Mesenchymal stem cell (in vitro differentiated cells and primary cell): ENCODE measurements at regions not wholly inside any gene's neighbourhood (a gene's known extent, or its start where the extent isn't known, plus 50 kb on each side); places are given as distances from the start of the nearest gene placed in this dataset.

Experiments
- DNase-seq: peaks from one replicate; pipeline ENCODE4 v3.0.0-alpha.2; 2013
- H2AFZ ChIP-seq: one replicate; pipeline ENCODE4 v1.6.1; 2013; ENCODE audit warnings: low read depth, mild to moderate bottlenecking, control low read depth, inconsistent platforms, low read length, moderate library complexity
- H2AK5ac ChIP-seq: 2 replicates; pipeline ENCODE4 v1.6.1; 2013; ENCODE audit warnings: low read length, moderate library complexity, mild to moderate bottlenecking, inconsistent platforms; ENCODE audit not compliant: severe bottlenecking
- H2BK120ac ChIP-seq: one replicate; pipeline ENCODE4 v1.6.1; 2013; ENCODE audit warnings: low read depth, mild to moderate bottlenecking, inconsistent platforms, low read length, moderate library complexity
- H2BK12ac ChIP-seq, 2 experiments: one replicate each; pipeline ENCODE4 v1.6.1; 2013; ENCODE audit warnings: inconsistent platforms in 2 of 2, low read length in 2 of 2, mild to moderate bottlenecking in 2 of 2, moderate library complexity in 2 of 2, control low read depth in 1 of 2
- H2BK15ac ChIP-seq: one replicate; pipeline ENCODE4 v1.6.1; 2013; ENCODE audit warnings: mild to moderate bottlenecking, low read depth, inconsistent platforms; ENCODE audit not compliant: poor library complexity, severe bottlenecking
- H2BK5ac ChIP-seq: 2 replicates; pipeline ENCODE4 v1.6.1; 2013; ENCODE audit warnings: low read depth, mild to moderate bottlenecking, low read length, control low read depth, inconsistent platforms; ENCODE audit not compliant: poor library complexity, severe bottlenecking
- H3K14ac ChIP-seq, 2 experiments: one replicate each; pipeline ENCODE4 v1.6.1; 2013; ENCODE audit warnings: inconsistent platforms in 2 of 2, low read length in 2 of 2, control low read depth in 1 of 2, mild to moderate bottlenecking in 1 of 2, moderate library complexity in 1 of 2
- H3K18ac ChIP-seq, 2 experiments: one replicate each; pipeline ENCODE4 v1.6.1; 2013; ENCODE audit warnings: inconsistent platforms in 2 of 2, low read length in 2 of 2, control low read depth in 1 of 2, low read depth in 1 of 2, mild to moderate bottlenecking in 1 of 2
- H3K23ac ChIP-seq, 2 experiments: one replicate each; pipeline ENCODE4 v1.6.1; 2013; ENCODE audit warnings: inconsistent platforms in 2 of 2, low read length in 2 of 2, mild to moderate bottlenecking in 2 of 2, moderate library complexity in 2 of 2, control low read depth in 1 of 2
- H3K27ac ChIP-seq: 2 replicates; pipeline ENCODE4 v1.5.1; 2013; ENCODE audit warnings: mild to moderate bottlenecking, moderate library complexity, low read length, control low read depth, inconsistent platforms; ENCODE audit not compliant: poor library complexity, severe bottlenecking
- H3K27me3 ChIP-seq, 2 experiments: 2 replicates each; pipeline versions ENCODE4 v1.6.1 to v1.7.0; 2013; ENCODE audit warnings: low read length in 2 of 2, mild to moderate bottlenecking in 2 of 2, moderate library complexity in 2 of 2, control low read depth in 1 of 2, inconsistent platforms in 1 of 2; ENCODE audit not compliant: control insufficient read depth in 1 of 2, insufficient read depth in 1 of 2
- H3K36me3 ChIP-seq, 2 experiments: 2 replicates each; pipeline versions ENCODE4 v1.6.1 to v1.7.0; 2013; ENCODE audit warnings: low read length in 2 of 2, control low read depth in 1 of 2, inconsistent platforms in 1 of 2, low read depth in 1 of 2, mild to moderate bottlenecking in 1 of 2; ENCODE audit not compliant: insufficient read depth in 2 of 2, control insufficient read depth in 1 of 2
- H3K4ac ChIP-seq, 2 experiments: one replicate each; pipeline ENCODE4 v1.6.1; 2013; ENCODE audit warnings: inconsistent platforms in 2 of 2, low read length in 2 of 2, mild to moderate bottlenecking in 2 of 2, moderate library complexity in 2 of 2, control low read depth in 1 of 2, low read depth in 1 of 2
- H3K4me1 ChIP-seq: 2 replicates; pipeline ENCODE4 v1.6.1; 2013; ENCODE audit warnings: low read depth, low read length, control low read depth; ENCODE audit not compliant: control insufficient read depth, insufficient read depth
- H3K4me2 ChIP-seq: 2 replicates; pipeline ENCODE4 v1.6.1; 2013; ENCODE audit warnings: low read length, mild to moderate bottlenecking, inconsistent platforms; ENCODE audit not compliant: poor library complexity, severe bottlenecking
- H3K4me3 ChIP-seq, 2 experiments: 2 replicates each; pipeline versions ENCODE4 v1.5.1 to v1.7.0; 2013; ENCODE audit warnings: low read length in 2 of 2, mild to moderate bottlenecking in 2 of 2, control low read depth in 1 of 2, low read depth in 1 of 2; ENCODE audit not compliant: insufficient read depth in 1 of 2
- H3K79me1 ChIP-seq: replicated peaks from 2 replicates; pipeline ENCODE4 v1.6.1; 2013; ENCODE audit warnings: mild to moderate bottlenecking, control low read depth, low read length, inconsistent platforms; ENCODE audit not compliant: poor library complexity, severe bottlenecking
- H3K9ac ChIP-seq: 2 replicates; pipeline ENCODE4 v1.7.0; 2013; ENCODE audit warnings: mild to moderate bottlenecking, low read length, moderate library complexity
- H3K9me3 ChIP-seq: 2 replicates; pipeline ENCODE4 v1.7.0; 2013; ENCODE audit warnings: mild to moderate bottlenecking, low read length; ENCODE audit not compliant: control insufficient read depth
- H4K8ac ChIP-seq: one replicate; pipeline ENCODE4 v1.6.1; 2013; ENCODE audit warnings: inconsistent platforms, mild to moderate bottlenecking, low read length, moderate library complexity
- H4K91ac ChIP-seq: one replicate; pipeline ENCODE4 v1.6.1; 2013; ENCODE audit warnings: mild to moderate bottlenecking, low read length, inconsistent platforms
- whole genome bisulfite sequencing: methylation state at CpG from one replicate; pipeline ENCODE4 v1.1.7; 2013; ENCODE audit warnings: mixed read lengths; 5-methylcytosine and 5-hydroxymethylcytosine counted together

DNA sequence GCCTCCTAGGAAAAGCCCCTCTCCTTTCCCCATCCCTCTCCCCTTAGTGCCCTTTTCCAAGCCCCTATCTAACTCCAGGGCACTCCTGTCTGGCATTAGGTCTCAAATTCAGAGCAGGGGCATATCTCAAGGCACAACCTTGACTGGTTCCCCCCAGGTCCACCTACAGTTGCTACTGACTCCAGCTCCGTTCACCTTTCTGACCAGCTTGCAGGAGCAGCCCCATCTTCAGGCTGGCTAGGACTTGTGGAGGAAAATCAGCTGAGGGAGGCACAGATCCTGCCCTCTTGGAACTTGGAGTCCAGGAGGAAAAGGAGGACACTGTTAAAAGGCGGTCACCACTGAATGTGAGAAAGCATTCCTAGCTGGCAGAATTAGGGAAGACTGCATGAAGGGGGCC, 152.4 kb downstream of the ZFP36L2 start:
- H3K4me3 ChIP-seq, result peak overlapping the region in 1 of 2 experiments; percentile 66

DNA sequence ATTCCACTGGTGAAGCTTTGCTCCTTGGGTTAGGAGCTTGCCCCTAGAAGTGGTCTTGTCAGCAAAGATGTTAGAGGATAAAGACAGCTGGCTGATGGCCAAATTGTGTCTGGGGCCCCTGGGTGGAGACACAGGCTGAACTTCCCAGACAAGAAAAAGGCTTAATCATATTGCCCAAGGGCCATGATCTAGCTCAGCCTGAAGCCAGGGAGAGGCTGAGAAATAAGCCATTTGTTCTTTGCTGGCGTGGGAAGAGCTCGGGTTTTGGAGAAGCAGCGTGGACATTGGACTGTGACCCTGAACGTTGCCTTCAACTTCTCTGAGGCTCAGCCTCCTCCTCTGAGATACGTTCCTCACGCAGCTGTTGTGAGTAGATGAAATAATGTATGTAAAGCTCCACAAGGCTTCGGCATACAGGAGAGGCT, 153.0 kb downstream of the ZFP36L2 start:
- no peak overlapping the region for H2BK5ac ChIP-seq

More for the DNA sequence above, 152.4 kb downstream of the ZFP36L2 start:
- no peak overlapping the region for H2AFZ ChIP-seq
- no peak for DNase-seq
- peak overlapping the region; percentile 96 to 99 for H2BK12ac ChIP-seq
- peak overlapping the region; percentile 85 to 94 for H3K18ac ChIP-seq
- peak overlapping the region; percentile 57 for H2BK120ac ChIP-seq
- H3K27me3 ChIP-seq, result no peaks in the 10 kb centered on the region
- H3K9ac ChIP-seq, result peak overlapping the region; percentile 38
- H4K8ac ChIP-seq, result peak overlapping the region; percentile 9
- H4K91ac ChIP-seq, result peak overlapping the region; percentile 63
- no peak overlapping the region for H3K27ac ChIP-seq
- peak overlapping the region; percentile 87 for H2AK5ac ChIP-seq
- no peak overlapping the region for H3K23ac ChIP-seq
- H3K4me2 ChIP-seq, result no peak overlapping the region
- no peaks in the 10 kb centered on the region for H3K79me1 ChIP-seq
- 100% methylated on average over 2 of the region's 2 CpGs for WGBS
- peaks cover 40% of the 10 kb centered on the region for H3K4me1 ChIP-seq
- no peaks in the 10 kb centered on the region for H3K9me3 ChIP-seq
- peak overlapping the region; percentile 88 to 95 for H3K4ac ChIP-seq
- H3K14ac ChIP-seq, result peak overlapping the region in 1 of 2 experiments; percentile 88
- no peaks in the 10 kb centered on the region for H3K36me3 ChIP-seq
- H2BK5ac ChIP-seq, result no peak overlapping the region
- H2BK15ac ChIP-seq, result peak overlapping the region; percentile 64

DNA sequence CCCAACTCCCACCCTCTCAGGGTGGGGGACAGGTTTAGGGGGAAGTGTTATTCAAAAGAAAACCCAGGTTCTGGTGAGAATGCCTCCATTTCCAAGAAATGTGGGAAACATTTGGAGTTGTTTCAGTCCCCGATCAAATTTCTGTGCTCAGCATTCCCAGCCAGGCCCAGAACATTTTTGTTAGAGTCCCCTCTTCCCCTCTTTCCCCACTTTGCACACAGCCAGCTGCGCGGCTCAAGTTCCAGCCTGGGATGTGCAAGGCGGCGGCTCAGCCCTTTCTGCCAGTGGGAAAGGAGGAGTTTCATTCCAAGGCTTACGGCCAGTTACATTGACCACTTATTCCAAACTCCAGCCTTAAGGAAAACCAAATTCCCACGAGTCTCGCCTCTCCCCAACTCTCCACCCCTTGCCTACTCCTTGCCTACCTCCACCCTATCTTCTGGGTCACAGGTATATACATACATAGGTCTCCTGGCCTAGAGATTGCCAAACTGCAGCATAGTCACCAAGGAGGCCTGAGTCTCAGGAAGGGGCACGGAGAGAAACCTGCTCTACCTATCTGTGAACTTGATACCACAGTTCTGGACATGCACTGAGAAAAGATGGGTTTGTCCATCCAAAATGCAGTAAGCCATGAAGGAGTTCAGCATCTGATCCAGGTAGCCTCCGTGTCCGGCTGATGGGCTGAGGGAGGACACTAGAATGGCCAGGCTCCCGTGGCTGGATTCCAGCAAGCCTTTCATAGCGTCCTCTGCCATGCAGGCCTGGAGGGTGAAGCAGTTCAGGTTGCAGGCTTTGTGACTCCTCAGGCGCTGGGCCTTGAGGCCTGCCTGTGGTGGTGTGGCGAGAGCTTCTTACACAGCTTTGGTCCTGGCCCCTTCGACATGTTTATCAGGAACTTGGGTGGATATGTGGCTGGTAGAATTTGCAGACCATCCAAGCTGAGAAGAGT, 154.5 kb downstream of the ZFP36L2 start:
- peak overlapping the region; percentile 54 to 90 for H3K18ac ChIP-seq
- H3K36me3 ChIP-seq, result no peaks in the 10 kb centered on the region
- DNase-seq, result peak; percentile 29
- no peaks in the 10 kb centered on the region for H3K9me3 ChIP-seq
- peak overlapping the region; percentile 29 for H2AK5ac ChIP-seq
- H3K4me2 ChIP-seq, result no peak overlapping the region
- no peaks in the 10 kb centered on the region for H3K79me1 ChIP-seq
- no peak overlapping the region for H2AFZ ChIP-seq
- peak overlapping the region; percentile 82 for H2BK120ac ChIP-seq
- peak overlapping the region; percentile 10 to 73 for H3K4ac ChIP-seq
- H4K91ac ChIP-seq, result peak overlapping the region; percentile 73
- H4K8ac ChIP-seq, result peak overlapping the region; percentile 59
- H2BK15ac ChIP-seq, result peak overlapping the region; percentile 55
- H2BK12ac ChIP-seq, result peak overlapping the region; percentile 63 to 90
- H3K4me3 ChIP-seq, result peak overlapping the region in 1 of 2 experiments; percentile 13
- WGBS, result 89% methylated on average over 16 of the region's 16 CpGs
- H2BK5ac ChIP-seq, result no peak overlapping the region
- no peak overlapping the region for H3K23ac ChIP-seq
- H3K4me1 ChIP-seq, result peaks cover 43% of the 10 kb centered on the region
- H3K14ac ChIP-seq, result no peak overlapping the region
- no peak overlapping the region for H3K27ac ChIP-seq
- H3K9ac ChIP-seq, result peak overlapping the region; percentile 35
- no peaks in the 10 kb centered on the region for H3K27me3 ChIP-seq

More for the DNA sequence above, 153.0 kb downstream of the ZFP36L2 start:
- Histone ChIP-seq H2AK5ac (peak overlapping the region; percentile 87), H3K27me3 (no peaks in the 10 kb centered on the region), H3K14ac (peak overlapping the region in 1 of 2 experiments; percentile 88), H3K18ac (peak overlapping the region; percentile 85 to 94), H4K91ac (peak overlapping the region; percentile 63), H3K4me1 (peaks cover 43% of the 10 kb centered on the region), H2BK12ac (peak overlapping the region; percentile 96 to 99), H2BK15ac (peak overlapping the region; percentile 64), H4K8ac (peak overlapping the region; percentile 83), H3K79me1 (no peaks in the 10 kb centered on the region), H3K23ac (no peak overlapping the region), H3K9me3 (no peaks in the 10 kb centered on the region), H2AFZ (peak overlapping the region; percentile 6), H3K9ac (peak overlapping the region; percentile 38), H3K4me2 (no peak overlapping the region), H3K4me3 (peak overlapping the region in 1 of 2 experiments; percentile 66), H3K4ac (peak overlapping the region; percentile 88 to 95), H3K27ac (no peak overlapping the region), H3K36me3 (no peaks in the 10 kb centered on the region), H2BK120ac (peak overlapping the region; percentile 57)
- WGBS, result 61% methylated on average over 7 of the region's 7 CpGs
- peak; percentile 87 for DNase-seq
